Sigmoid colon (tissue), 4 donors: ENCODE measurements at regions not wholly inside any gene's neighbourhood (a gene's known extent, or its start where the extent isn't known, plus 50 kb on each side); places are given as distances from the start of the nearest gene placed in this dataset.

Experiments used
- CTCF ChIP-seq, 4 experiments: fragments of 450-650 bp in 3 of 4; fragments of 200-600 bp in 1 of 4; IDR thresholded peaks; one replicate each; pipeline ENCODE4 v1.5.1; 2016 to 2019; ENCODE audit warnings: antibody characterized with exemption in 4 of 4, mild to moderate bottlenecking in 3 of 4, moderate library complexity in 2 of 4
- EP300 ChIP-seq, 4 donors: sonication (generic); formaldehyde crosslinking; IDR thresholded peaks; one replicate each; pipeline ENCODE4 v1.6.1; 2017; ENCODE audit warnings: antibody characterized with exemption in 4 of 4
- POLR2A ChIP-seq, 2 donors: fragments of 450-650 bp; IDR thresholded peaks; one replicate each; pipeline ENCODE4 v1.6.1; 2016; ENCODE audit warnings: antibody characterized with exemption in 2 of 2, mild to moderate bottlenecking in 2 of 2, moderate library complexity in 2 of 2
- POLR2AphosphoS5 ChIP-seq, 4 donors: sonication (generic); formaldehyde crosslinking; IDR thresholded peaks; one replicate each; pipeline ENCODE4 v1.6.1; 2017; ENCODE audit warnings: antibody characterized with exemption in 4 of 4

GRCh38 chr2:181165199-181165868 is 184.9 kb downstream of the UBE2E3 start:
- TF ChIP-seq CTCF (IDR thresholded peaks at IDR 0.05) (no peak), EP300 (IDR thresholded peaks at IDR 0.05) (no peak), POLR2A (IDR thresholded peaks at IDR 0.05) (no peak), POLR2AphosphoS5 (IDR thresholded peaks at IDR 0.05) (no peak)
